ENCODE measurements at regions not wholly inside any gene's neighbourhood (a gene's known extent, or its start where the extent isn't known, plus 50 kb on each side); places are given as distances from the start of the nearest gene placed in this dataset.
A peak's percentile ranks its signal among the peaks of the same experiment; 100 is the strongest.

DNA sequence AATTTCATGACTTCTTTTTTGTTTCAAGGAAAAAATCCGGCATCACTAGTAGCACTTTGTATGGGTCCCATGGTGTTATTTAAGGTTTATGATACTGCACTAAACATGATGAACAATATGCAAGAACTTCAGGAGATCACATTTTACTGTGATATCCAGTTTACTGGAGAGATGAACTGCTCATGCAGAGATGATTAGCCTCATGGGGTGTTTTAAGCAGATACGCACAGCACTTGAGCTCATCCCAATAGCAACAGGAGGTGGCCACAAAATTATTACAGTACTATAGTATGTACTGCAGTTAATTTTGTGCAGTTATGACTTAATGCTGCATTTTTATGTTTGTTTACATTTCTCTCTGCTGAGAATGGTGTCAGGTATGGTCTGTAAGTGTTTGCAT lies 303.7 kb upstream of the PCDH15 start:
- no peak for DNase-seq

DNA sequence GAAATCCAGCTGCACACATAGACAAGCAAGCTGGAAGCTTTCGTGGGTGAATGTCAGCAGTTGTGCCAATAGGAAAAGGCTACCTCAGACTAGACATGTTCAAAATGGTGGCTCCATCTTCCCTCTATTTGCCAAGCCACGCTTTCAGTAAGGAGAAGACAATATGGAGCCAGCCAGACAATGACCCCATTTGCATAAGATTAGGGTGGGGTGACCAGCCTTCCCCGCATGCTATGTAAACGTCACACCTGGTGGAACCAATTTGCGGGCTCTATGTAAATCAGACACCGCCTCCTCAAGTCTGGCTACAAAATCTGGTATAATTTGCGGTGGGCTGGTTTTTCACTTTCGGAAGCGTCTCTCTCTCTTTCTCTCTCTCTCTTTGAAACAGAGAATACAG lies 297.4 kb upstream of the PCDH15 start:
- no peak for DNase-seq

DNA sequence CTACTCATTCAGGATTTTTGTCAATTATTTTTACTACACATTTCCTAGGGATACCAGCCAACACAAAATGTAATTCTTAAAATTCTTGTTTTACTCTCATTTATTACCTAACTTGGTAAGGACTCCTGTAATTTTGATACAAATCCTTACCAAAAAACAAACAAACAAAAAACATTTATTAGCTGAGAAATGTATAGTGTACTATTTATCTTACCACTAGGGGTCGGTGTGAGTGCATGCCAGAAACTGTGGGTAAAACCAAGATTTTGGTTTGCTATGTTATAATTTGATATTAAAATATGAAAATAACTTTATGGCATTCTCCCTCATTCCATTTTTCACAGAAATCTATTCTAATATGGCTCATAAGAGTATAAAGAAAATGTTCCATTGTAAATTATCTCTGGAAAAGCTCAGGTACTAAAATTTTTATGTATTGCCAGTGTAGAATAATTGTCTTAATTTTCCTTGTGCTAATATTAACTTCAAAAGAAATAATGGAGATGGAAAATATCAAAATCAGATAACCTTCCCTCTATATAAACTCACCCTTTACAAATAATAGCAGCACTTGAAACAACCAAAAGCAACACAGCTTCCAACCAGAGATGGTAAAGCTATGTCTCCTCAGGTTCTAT lies 290.8 kb upstream of the PCDH15 start:
- DNase-seq: no peak

GRCh38 chr10:55078121-55078520 lies 277.1 kb upstream of the PCDH15 start:
- no peak for DNase-seq

- DNase-seq: no peak
Observed at GRCh38 chr10:55065185-55065584, 264.2 kb upstream of the PCDH15 start.

GRCh38 chr10:55063811-55064210 lies 262.8 kb upstream of the PCDH15 start:
- DNase-seq: no peak

GRCh38 chr10:55062349-55062748 lies 261.3 kb upstream of the PCDH15 start:
- DNase-seq: no peak

- no peak for DNase-seq
Observed at GRCh38 chr10:55058800-55059199, 257.8 kb upstream of the PCDH15 start.

DNA sequence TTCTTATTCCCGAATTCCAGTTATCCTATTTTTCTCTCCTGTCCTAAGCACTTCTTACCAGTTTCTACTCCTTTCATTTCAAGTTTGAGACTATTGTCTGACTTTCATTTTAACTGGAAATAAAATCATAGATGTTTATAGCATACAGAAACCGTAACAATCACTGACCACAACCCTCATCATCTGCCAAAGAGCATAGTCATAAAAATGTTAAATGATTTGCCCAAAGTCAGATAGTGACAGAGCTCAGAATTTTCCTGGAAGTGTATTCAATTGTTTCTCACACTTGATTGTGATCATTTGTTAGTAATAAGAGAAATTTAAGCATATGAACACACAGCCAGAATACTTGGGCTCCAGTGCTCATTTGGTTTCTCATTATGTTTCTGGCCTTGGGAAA lies 250.5 kb upstream of the PCDH15 start:
- no peak for DNase-seq

GRCh38 chr10:55048830-55049498 lies 247.9 kb upstream of the PCDH15 start:
- DNase-seq: no peak

GRCh38 chr10:55043540-55043939 lies 242.5 kb upstream of the PCDH15 start:
- DNase-seq: no peak

GRCh38 chr10:55033061-55033460 lies 232.0 kb upstream of the PCDH15 start:
- no peak for DNase-seq

DNA sequence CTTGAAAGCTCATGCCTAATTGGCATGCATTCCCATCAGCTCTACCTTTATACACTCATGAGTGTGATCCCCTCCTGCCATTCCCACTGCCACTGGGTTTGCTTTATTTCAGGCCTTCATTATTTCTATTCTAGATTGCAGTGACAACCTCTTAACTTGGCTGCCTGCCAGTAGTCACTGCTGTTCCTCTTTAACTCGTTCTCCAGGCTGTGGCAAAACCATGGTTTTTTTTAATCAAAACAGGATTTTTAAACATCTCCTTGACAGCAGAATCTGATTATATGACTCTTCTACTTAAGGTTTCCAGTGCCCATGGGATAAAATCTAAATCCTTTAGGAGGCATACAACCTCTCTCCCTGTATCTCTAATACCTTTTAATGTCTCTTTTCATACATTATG lies 223.7 kb upstream of the PCDH15 start:
- peak; percentile 1 for DNase-seq

GRCh38 chr10:55019439-55019838 lies 218.4 kb upstream of the PCDH15 start:
- DNase-seq: no peak

DNA sequence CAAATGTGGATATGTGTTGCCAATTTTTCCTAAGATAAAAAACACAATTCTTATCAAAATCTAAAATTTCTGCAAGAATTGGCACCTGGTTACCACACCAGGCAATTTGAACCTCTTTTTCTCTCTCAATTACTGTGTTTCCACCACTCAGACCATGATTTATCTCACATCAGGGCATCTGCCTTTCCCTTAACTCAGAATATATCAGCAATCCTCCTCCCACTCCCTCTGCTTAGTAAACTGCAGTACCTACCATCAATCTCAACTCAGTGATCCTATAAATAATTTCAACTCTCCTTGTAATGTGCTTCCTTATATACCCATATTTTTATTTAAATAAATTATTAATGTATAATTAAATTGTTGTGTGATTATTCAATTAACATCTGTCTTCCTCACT lies 212.3 kb upstream of the PCDH15 start:
- no peak for DNase-seq

DNA sequence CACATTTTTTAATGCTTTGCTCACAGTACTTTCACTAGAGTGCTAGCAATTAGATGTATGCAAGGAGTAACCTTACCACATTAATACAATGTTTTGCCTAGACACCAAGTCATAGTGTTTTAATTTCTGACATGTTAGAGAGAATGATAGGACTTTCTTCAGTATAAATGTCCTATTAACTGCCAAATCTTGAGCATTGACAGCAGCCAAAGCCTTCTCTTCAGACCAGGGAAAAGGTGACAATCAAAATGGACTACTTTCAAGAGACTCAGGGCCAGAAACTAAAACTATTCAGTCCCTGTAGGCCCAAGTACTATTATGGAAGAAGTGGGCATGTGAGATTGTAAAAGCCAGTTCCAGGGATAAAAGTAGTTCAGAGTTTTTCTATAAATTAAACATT lies 201.4 kb upstream of the PCDH15 start:
- no peak for DNase-seq

- no peak for DNase-seq
Observed at GRCh38 chr10:55001422-55001821, 200.4 kb upstream of the PCDH15 start.

GRCh38 chr10:54993148-54993547 lies 192.1 kb upstream of the PCDH15 start:
- DNase-seq: no peak

DNA sequence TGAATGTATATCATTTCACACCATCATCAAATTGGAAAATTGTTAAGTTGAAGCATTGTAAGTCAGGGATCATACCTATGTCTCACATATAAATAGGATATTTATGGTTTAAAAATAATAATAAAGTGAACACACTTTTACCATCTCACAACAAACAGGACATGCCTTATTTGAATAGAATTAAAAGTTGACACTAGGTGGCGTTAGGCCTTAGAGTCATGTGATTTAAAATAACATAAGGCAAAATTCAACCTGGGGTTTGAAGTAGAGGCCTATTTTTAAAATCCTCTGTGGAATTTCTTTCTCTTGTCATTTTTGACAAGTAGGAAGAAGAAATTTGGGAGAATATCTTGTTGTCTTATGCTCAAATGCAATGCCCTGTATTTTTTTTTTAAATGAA lies 184.7 kb upstream of the PCDH15 start:
- DNase-seq: no peak

DNA sequence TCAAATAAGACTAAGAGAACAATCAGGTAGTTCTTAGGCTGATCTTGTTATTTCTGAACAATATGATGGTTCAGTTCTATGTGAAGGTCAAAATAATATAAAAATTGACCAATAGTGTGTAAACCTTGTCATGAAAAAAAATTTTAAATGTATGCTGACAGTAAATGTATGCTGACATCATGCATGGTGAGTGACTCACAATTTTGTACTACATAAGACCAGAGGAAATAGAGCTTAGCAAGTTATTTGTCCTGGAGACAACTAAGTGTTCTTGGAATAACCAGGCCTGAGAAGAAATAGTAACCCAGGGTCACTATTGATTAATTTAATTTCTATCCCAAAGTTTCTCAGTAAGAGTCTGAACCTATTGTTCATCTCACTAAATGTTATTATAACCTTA lies 182.2 kb upstream of the PCDH15 start:
- no peak for DNase-seq

DNA sequence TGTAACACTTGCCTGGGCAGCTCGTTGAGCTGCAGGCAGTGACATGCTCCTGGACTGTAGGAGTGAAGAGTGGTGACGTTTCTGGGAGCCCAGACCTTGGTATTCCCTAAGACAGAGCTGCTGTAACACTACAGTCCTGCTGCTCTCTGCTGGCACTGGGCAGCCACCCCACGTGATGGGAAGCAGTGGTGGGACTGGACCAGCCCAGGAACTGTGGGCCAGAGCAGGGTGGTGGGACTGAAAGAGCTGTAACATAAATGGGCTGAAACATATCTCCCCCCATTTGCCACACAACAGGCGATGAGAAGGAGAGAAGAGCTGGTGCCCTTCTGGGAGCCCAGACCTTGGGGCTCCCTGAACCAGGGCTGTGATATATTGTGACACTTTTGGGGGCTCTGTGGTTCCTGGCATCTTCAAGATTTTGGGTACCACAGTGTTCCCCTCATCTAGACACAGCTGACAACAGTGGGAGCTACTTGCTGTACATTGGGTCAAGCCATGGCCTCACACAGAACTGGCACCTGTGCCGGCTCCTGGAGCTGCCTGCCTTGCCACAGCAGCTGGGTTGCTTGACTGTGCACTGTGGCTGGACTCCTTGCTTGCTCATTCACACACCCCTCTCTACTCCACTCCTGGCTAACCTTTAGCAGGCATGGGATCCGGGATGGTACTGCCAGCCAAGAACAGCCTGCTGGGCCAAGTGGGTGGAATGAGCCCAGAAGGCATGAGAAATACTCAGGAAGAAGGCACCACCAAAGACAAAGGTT lies 161.3 kb upstream of the PCDH15 start:
- DNase-seq: no peak

- no peak for DNase-seq
Observed at GRCh38 chr10:54961040-54961439, 160.0 kb upstream of the PCDH15 start.

- DNase-seq: no peak
Observed at GRCh38 chr10:54958844-54959243, 157.8 kb upstream of the PCDH15 start.

- DNase-seq: no peak
Observed at GRCh38 chr10:54947605-54948004, 146.6 kb upstream of the PCDH15 start.
